ENCODE measurements at regions not wholly inside any gene's neighbourhood (a gene's known extent, or its start where the extent isn't known, plus 50 kb on each side); places are given as distances from the start of the nearest gene placed in this dataset.

GRCh38 chr1:207228987-207229386 is 92.5 kb upstream of the CD55 start:
- H3K4me3 ChIP-seq = no peak overlapping the region
- WGBS (ENCODE audit: insufficient coverage, insufficient replicate concordance, low lambda C conversion rate, missing lambda C conversion rate) = 46% methylated on average over 7 of the region's 7 CpGs

More at GRCh38 chr1:207228987-207229386, 92.5 kb upstream of the CD55 start:
- FAIRE-seq = no peak
- ATAC-seq = no peak
- no peak for DNase-seq (ENCODE audit: low read depth, low spot score)
- Histone ChIP-seq H4K20me1 (ENCODE audit: control insufficient read depth, insufficient read depth) (no peaks in the 10 kb centered on the region), H3K36me3 (ENCODE audit: control insufficient read depth in 2 of 2, insufficient read depth in 2 of 2, low read length in 1 of 2) (no peaks in the 10 kb centered on the region), H3K9me3 (replicated peaks; ENCODE audit: control insufficient read depth, insufficient read depth, low read length) (no peaks in the 10 kb centered on the region), H3K4me2 (ENCODE audit: control insufficient read depth, insufficient read depth) (no peak overlapping the region), H3K27me3 (replicated peaks in 1 of 2; ENCODE audit: control insufficient read depth in 2 of 2, insufficient read depth in 2 of 2, low read length in 1 of 2) (no peaks in the 10 kb centered on the region; a peak in 1 of 4 replicates), H3K79me2 (ENCODE audit: control insufficient read depth, insufficient read depth, low read length) (no peaks in the 10 kb centered on the region), H3K4me1 (ENCODE audit: control insufficient read depth, insufficient read depth, low read length) (no peaks in the 10 kb centered on the region; the same call in 1 of the 2 replicates), H3K9ac (ENCODE audit: control insufficient read depth, insufficient read depth, low read length) (no peak overlapping the region), H3K27ac (ENCODE audit: control insufficient read depth, insufficient read depth) (no peak overlapping the region), H2AFZ (ENCODE audit: control insufficient read depth, low read depth, low read length) (no peak overlapping the region)
- TF ChIP-seq ASH2L (IDR thresholded peaks at IDR 0.05; ENCODE audit: borderline replicate concordance, low read depth) (no peak), CEBPZ (IDR thresholded peaks at IDR 0.05; ENCODE audit: low read depth, low read length) (no peak), NFXL1 (IDR thresholded peaks at IDR 0.05; ENCODE audit: borderline replicate concordance) (no peak), REST (IDR thresholded peaks at IDR 0.05; ENCODE audit: low read depth, low read length) (no peak), IKZF2 (IDR thresholded peaks at IDR 0.05) (no peak), ZNF622 (IDR thresholded peaks at IDR 0.05) (no peak), NFYB (IDR thresholded peaks at IDR 0.05; ENCODE audit: insufficient read depth, low read depth, low read length) (no peak), ATF7 (IDR thresholded peaks at IDR 0.05; ENCODE audit: low read depth) (no peak), RB1 (IDR thresholded peaks at IDR 0.05; ENCODE audit: borderline replicate concordance) (no peak)
- SMC1A ChIA-PET (ENCODE audit: uncharacterized antibody, unreplicated experiment) = no interaction called here
- no TSS peak for BruUV-seq (replicated peaks)
- in situ Hi-C loops (cut with MboI) (no loop called here), intact Hi-C loops (cut with micrococcal nuclease; ENCODE audit: unreplicated experiment) (no loop called here)
- POLR2A ChIA-PET = no interaction called here
- CTCF ChIA-PET = no interaction called here
- RAD21 ChIA-PET (ENCODE audit: unreplicated experiment) = no interaction called here

All from GM12878 (cell line).